Mucosa of descending colon (tissue), 3 donors: ENCODE measurements at regions not wholly inside any gene's neighbourhood (a gene's known extent, or its start where the extent isn't known, plus 50 kb on each side); places are given as distances from the start of the nearest gene placed in this dataset.

ENCODE experiments used
- ATAC-seq: fragments of 200-7000 bp; cut with Tn5 transposase; one replicate; pipeline ENCODE4 v1.9.1; 2020; ENCODE audit warnings: mild to moderate bottlenecking, moderate library complexity
- DNase-seq, 3 donors: peaks; one replicate each; pipeline ENCODE4 v3.0.0-alpha.2; 2020
- H3K36me3 ChIP-seq: fragments of 200-600 bp; one replicate; pipeline ENCODE4 v1.8.0; 2021; ENCODE audit warnings: low read depth, mild to moderate bottlenecking
- H3K4me1 ChIP-seq: fragments of 200-600 bp; one replicate; pipeline ENCODE4 v1.8.0; 2021; ENCODE audit warnings: low read depth, mild to moderate bottlenecking
- H3K4me3 ChIP-seq: fragments of 200-600 bp; one replicate; pipeline ENCODE4 v1.8.0; 2021; ENCODE audit warnings: mild to moderate bottlenecking
- H3K9me3 ChIP-seq: fragments of 200-600 bp; one replicate; pipeline ENCODE4 v1.8.0; 2021; ENCODE audit warnings: mild to moderate bottlenecking
- intact Hi-C, 2 donors: fragments of 100-400 bp; cut with DNase I in 1 of 2; cut with micrococcal nuclease in 1 of 2; formaldehyde crosslinking; loops; one replicate each; pipeline versions ENCODE4 v1.11.0 to v1.11.1; 2022; cut with DNase I, micrococcal nuclease
- TF ChIP-seq, protein P1 (sequence below): fragments of 200-600 bp; IDR thresholded peaks from one replicate; pipeline ENCODE4 v1.8.0; 2022; ENCODE audit warnings: antibody characterized with exemption, mild to moderate bottlenecking
- donor health status: DM: no; HTN: no; CAD: no; lungs with moderate emphysema.
- donor health status: DM: no; HTN: no; CAD: no.
- donor health status: DM: no; HTN: yes; CAD: no.

DNA sequence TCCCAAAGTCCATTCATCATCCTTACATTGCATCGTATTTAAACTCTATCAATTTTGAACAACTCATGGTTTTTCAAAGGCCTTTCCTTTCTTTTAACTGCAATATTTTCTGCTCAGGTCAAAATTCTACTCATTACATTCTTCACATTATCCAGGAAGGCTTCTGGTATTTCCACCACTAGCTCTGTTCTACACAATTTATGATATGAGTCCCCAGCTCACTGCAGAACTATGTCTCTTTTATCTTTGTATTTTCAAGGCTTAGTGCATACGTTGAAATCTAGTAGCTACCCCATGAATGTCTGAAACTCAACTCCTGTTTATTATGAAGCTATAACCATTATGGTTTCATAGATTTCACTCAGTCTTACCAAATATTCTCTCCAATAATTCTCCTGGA is 282.9 kb downstream of the DUSP6 start:
- TF ChIP-seq, protein P1, sequence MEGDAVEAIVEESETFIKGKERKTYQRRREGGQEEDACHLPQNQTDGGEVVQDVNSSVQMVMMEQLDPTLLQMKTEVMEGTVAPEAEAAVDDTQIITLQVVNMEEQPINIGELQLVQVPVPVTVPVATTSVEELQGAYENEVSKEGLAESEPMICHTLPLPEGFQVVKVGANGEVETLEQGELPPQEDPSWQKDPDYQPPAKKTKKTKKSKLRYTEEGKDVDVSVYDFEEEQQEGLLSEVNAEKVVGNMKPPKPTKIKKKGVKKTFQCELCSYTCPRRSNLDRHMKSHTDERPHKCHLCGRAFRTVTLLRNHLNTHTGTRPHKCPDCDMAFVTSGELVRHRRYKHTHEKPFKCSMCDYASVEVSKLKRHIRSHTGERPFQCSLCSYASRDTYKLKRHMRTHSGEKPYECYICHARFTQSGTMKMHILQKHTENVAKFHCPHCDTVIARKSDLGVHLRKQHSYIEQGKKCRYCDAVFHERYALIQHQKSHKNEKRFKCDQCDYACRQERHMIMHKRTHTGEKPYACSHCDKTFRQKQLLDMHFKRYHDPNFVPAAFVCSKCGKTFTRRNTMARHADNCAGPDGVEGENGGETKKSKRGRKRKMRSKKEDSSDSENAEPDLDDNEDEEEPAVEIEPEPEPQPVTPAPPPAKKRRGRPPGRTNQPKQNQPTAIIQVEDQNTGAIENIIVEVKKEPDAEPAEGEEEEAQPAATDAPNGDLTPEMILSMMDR = no peak
- Histone ChIP-seq H3K9me3 (no peaks in the 10 kb centered on the region), H3K4me3 (no peak overlapping the region), H3K4me1 (no peaks in the 10 kb centered on the region), H3K36me3 (no peaks in the 10 kb centered on the region)
- ATAC-seq = no peak
- DNase-seq = no peak
- intact Hi-C loops = no loop called here

DNA sequence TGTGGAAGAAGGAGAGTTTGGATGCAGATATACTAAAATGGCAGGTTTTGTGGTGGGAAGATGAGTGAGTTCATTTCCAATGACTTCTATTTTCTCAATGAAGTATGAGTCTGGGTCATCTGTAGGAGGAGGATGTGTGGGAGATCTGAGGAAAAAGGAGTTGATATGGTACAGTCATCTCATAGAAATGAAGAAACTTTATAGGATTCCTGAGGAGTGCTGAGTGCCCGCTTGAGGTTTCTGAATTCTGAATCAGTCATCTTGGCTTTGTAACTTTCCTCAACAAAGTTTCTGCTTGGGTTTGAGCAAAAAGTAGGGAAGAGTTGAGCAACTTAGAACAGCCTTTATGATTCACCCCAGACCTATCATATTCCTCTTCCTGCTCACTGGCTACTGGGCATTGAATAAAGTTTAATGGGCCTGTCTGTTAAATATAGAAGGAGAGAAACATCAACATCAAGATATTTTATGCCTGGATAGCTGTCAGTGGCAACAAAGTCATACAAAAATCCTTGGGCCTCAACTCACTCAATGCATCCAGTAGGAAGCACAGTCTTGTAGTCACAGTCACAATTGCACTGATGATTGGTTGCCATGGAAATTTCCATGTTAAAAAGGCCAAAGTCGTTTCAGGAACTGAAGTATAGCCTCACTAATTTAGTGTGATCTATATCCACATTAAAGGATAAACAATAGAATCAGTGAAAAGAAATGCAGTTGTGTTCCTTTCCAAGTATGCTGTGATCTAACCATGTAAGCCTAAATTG is 284.7 kb downstream of the DUSP6 start:
- DNase-seq = no peak
- TF ChIP-seq, protein P1 = no peak
- no peak for ATAC-seq
- Histone ChIP-seq H3K4me3 (no peak overlapping the region), H3K9me3 (no peaks in the 10 kb centered on the region), H3K36me3 (no peaks in the 10 kb centered on the region), H3K4me1 (no peaks in the 10 kb centered on the region)
- intact Hi-C loops = no loop called here

DNA sequence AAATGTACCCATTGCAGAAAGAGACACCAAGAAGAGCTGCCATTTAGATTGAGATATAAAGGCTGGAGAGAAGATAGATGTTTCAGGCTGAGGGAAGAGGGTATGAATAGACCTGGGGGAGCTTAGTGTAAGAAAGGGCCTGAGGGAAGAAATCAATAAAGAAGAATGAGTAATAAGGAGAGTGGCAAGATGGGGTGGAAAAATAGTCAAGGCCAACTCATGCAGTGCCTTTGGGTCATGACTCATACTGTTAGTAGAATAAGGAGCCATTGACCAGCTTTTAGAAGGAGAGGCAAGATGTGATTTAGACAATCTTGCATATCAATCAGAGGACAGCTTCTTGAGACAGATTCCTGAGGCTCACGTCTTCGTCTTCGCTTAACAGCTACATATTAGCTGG is 287.5 kb downstream of the DUSP6 start:
- TF ChIP-seq, protein P1 = no peak
- intact Hi-C loops = no loop called here
- DNase-seq = no peak
- Histone ChIP-seq H3K36me3 (no peaks in the 10 kb centered on the region), H3K4me1 (no peaks in the 10 kb centered on the region), H3K4me3 (no peak overlapping the region), H3K9me3 (no peaks in the 10 kb centered on the region)
- ATAC-seq = no peak

DNA sequence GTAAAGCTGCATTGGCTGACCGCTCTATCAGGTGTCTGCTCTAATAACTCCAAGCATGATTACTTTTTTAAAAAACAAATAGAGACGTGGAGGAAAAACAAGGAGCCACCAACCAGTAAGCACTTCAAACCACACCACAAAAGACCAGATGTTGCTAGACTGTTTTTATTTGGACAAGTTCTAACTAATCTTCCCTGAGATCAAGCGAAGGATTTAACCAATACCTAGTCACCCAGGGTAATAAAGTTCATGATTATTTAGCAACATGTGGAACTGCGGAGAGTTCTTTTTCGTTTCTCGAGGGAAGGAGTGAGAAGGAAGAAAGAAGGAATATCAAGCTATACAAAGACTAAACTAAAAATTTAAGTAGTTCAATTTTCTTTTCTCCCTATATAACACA is 288.1 kb downstream of the DUSP6 start:
- ATAC-seq (no peak), DNase-seq (no peak)
- intact Hi-C loops = no loop called here
- Histone ChIP-seq H3K4me1 (peaks cover 1% of the 10 kb centered on the region), H3K4me3 (no peak overlapping the region), H3K9me3 (no peaks in the 10 kb centered on the region), H3K36me3 (no peaks in the 10 kb centered on the region)
- TF ChIP-seq, protein P1 = no peak

DNA sequence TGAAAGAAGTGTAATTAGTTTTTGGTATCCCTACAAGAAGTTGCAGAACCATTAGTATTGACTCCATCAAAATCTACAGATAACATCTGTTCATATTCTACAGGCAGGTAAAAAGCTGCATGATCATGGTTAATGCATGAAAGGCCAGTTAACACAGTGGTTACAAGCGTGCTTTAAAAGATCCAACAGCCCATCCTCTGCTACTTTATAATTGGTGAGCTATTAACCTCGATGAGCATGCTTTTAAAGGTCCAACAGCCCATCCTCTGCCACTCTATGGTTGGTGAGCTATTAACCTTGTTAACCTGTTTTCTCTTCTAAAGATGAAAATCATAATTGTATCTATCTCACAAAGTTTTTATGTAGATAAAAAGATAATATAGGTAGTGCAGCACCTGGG is 289.3 kb downstream of the DUSP6 start:
- DNase-seq = no peak
- intact Hi-C loops = no loop called here
- Histone ChIP-seq H3K9me3 (no peaks in the 10 kb centered on the region), H3K4me3 (no peak overlapping the region), H3K4me1 (peaks cover 8% of the 10 kb centered on the region), H3K36me3 (no peaks in the 10 kb centered on the region)
- TF ChIP-seq, protein P1 = no peak
- ATAC-seq = no peak
